ENCODE measurements at regions not wholly inside any gene's neighbourhood (a gene's known extent, or its start where the extent isn't known, plus 50 kb on each side); places are given as distances from the start of the nearest gene placed in this dataset.

- no peak for TF ChIP-seq CTCF (IDR thresholded peaks at IDR 0.05)
- TF ChIP-seq POLR2A (IDR thresholded peaks at IDR 0.05): no peak
These were observed 139.4 kb upstream of the RAI14 start for GRCh38 chr5:34516686-34517085.

All from adrenal gland (tissue), 5 donors.